AG04450 (cell line): ENCODE measurements at regions not wholly inside any gene's neighbourhood (a gene's known extent, or its start where the extent isn't known, plus 50 kb on each side); places are given as distances from the start of the nearest gene placed in this dataset.

Experiments
- CTCF ChIA-PET: fragments of 300-600, 350-600 bp; formaldehyde crosslinking; extraction: SDS; loops from one replicate; lab custom pipeline; 2022; ENCODE audit warnings: antibody characterized with exemption, inconsistent platforms; lab: Charles Lee
- POLR2A ChIA-PET: fragments of 350-600 bp; formaldehyde crosslinking; extraction: SDS; loops from one replicate; lab custom pipeline; 2021; ENCODE audit warnings: antibody characterized with exemption, inconsistent platforms; lab: Yijun Ruan, JAX
- DNase-seq: peaks from one replicate; pipeline ENCODE4 v3.0.0-alpha.2; 2011; ENCODE audit warnings: low read depth, low spot score
- H3K27ac ChIP-seq: one replicate; pipeline ENCODE4 v1.5.1; 2012; ENCODE audit warnings: low read depth, low read length, control low read depth
- H3K27me3 ChIP-seq: one replicate; pipeline ENCODE4 v1.6.0; 2012; ENCODE audit warnings: low read length; ENCODE audit not compliant: control insufficient read depth, insufficient read depth
- H3K4me3 ChIP-seq: 2 replicates; pipeline ENCODE4 v1.5.1; 2011; ENCODE audit warnings: mild to moderate bottlenecking, low read depth, low read length, control low read depth
- H3K9me3 ChIP-seq: 2 replicates; pipeline ENCODE4 v1.5.1; 2012; ENCODE audit warnings: low read length; ENCODE audit not compliant: control insufficient read depth, insufficient read depth
- TF ChIP-seq, protein P1 (sequence below): IDR thresholded peaks from 2 replicates; pipeline ENCODE4 v1.5.1; 2011; ENCODE audit warnings: low read depth, low read length, control low read depth, inconsistent platforms

DNA sequence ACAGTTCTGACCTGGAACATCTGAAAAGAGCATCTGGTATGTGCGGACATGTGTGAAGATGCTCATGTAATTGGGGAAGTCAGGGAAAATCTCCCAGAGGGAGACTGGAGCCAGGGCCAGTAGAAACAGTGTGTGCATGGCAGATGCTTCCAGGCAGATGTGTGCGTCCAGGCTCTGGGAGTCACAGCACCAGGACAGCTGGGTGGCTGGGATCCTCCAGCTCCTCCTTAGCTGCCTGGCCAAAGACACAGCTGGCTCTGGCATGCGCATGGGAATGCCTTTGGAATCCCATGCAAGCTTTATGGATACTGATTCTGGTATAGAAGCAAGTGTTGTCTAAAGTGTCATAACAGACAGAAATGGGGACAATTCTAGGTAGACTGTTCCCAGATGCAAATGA is 369.7 kb downstream of the INSIG2 start:
- no peak overlapping the region for H3K27ac ChIP-seq
- ChIA-PET CTCF (no interaction called here), POLR2A (no interaction called here)
- peaks cover 3% of the 10 kb centered on the region for H3K27me3 ChIP-seq
- no peak overlapping the region for H3K4me3 ChIP-seq
- DNase-seq: no peak
- H3K9me3 ChIP-seq: no peaks in the 10 kb centered on the region
- TF ChIP-seq, protein P1, sequence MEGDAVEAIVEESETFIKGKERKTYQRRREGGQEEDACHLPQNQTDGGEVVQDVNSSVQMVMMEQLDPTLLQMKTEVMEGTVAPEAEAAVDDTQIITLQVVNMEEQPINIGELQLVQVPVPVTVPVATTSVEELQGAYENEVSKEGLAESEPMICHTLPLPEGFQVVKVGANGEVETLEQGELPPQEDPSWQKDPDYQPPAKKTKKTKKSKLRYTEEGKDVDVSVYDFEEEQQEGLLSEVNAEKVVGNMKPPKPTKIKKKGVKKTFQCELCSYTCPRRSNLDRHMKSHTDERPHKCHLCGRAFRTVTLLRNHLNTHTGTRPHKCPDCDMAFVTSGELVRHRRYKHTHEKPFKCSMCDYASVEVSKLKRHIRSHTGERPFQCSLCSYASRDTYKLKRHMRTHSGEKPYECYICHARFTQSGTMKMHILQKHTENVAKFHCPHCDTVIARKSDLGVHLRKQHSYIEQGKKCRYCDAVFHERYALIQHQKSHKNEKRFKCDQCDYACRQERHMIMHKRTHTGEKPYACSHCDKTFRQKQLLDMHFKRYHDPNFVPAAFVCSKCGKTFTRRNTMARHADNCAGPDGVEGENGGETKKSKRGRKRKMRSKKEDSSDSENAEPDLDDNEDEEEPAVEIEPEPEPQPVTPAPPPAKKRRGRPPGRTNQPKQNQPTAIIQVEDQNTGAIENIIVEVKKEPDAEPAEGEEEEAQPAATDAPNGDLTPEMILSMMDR: no peak

- Histone ChIP-seq H3K27ac (no peak overlapping the region), H3K9me3 (no peaks in the 10 kb centered on the region; the same call in 1 of the 2 replicates), H3K27me3 (no peaks in the 10 kb centered on the region), H3K4me3 (no peak overlapping the region)
- TF ChIP-seq, protein P1: no peak
- CTCF ChIA-PET: no interaction called here
- POLR2A ChIA-PET: no interaction called here
- no peak for DNase-seq
These were observed 361.1 kb downstream of the INSIG2 start for GRCh38 chr2:118449401-118449800.

DNA sequence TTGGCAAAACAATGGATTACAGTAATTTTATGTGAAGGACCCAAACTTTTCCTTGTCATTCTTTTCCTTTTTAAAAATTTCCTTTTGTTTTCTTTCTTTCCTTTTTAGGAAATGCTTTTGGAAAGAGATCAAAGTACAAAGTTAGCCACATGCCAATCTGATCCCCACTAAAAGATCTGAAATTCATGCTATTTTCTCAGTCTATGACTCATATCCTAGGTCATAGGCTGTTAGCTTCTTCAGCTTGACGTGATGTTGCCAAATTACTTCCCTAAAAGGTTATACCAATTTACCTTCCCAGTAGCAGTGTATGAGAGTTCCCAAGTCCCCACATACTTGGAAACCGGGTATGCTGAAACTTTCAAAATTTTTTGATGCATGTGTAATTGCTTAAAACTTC is 355.3 kb downstream of the INSIG2 start:
- Histone ChIP-seq H3K9me3 (no peaks in the 10 kb centered on the region; the same call in 1 of the 2 replicates), H3K27me3 (no peaks in the 10 kb centered on the region), H3K4me3 (no peak overlapping the region), H3K27ac (no peak overlapping the region)
- TF ChIP-seq, protein P1: no peak
- ChIA-PET POLR2A (no interaction called here), CTCF (no interaction called here)
- peak; percentile 6 for DNase-seq

GRCh38 chr2:118442996-118443553 is 354.8 kb downstream of the INSIG2 start:
- Histone ChIP-seq H3K27ac (no peak overlapping the region), H3K27me3 (no peaks in the 10 kb centered on the region), H3K4me3 (no peak overlapping the region), H3K9me3 (no peaks in the 10 kb centered on the region; the same call in 1 of the 2 replicates)
- no peak for DNase-seq
- ChIA-PET POLR2A (no interaction called here), CTCF (no interaction called here)
- TF ChIP-seq, protein P1: no peak

GRCh38 chr2:118442046-118442445 is 353.8 kb downstream of the INSIG2 start:
- CTCF ChIA-PET: no interaction called here
- POLR2A ChIA-PET: no interaction called here
- TF ChIP-seq, protein P1: no peak
- H3K4me3 ChIP-seq: no peak overlapping the region
- no peaks in the 10 kb centered on the region for H3K27me3 ChIP-seq
- H3K9me3 ChIP-seq: no peaks in the 10 kb centered on the region; the same call in 1 of the 2 replicates
- no peak overlapping the region for H3K27ac ChIP-seq
- no peak for DNase-seq
